ENCODE measurements at regions not wholly inside any gene's neighbourhood (a gene's known extent, or its start where the extent isn't known, plus 50 kb on each side); places are given as distances from the start of the nearest gene placed in this dataset.

DNA sequence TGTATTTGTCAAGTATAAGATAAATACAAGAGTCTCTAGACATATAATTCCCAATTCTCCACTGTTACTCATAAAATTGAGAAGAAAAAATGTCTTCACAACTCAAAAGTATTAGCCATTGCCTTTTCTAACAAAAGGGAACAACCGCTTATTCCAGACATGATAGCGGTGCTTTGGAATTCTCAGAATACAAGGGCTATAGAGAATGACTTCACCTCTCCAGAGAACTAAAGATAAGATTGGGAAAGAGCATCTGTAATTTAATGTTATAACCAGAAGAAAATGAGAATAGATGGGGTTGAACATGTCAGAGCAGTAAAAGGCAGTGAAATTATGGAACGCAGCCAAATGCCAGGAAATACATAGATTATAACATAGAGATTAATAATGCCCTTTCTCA lies 730.8 kb downstream of the C6orf118 start:
- Histone ChIP-seq H3K4me3 (ENCODE audit: control insufficient read depth in 2 of 3, extremely low read depth in 1 of 3, insufficient read depth in 2 of 3, low read depth in 1 of 3, low read length in 3 of 3) (no peak overlapping the region), H3K9me3 (ENCODE audit: control insufficient read depth, low read depth, low read length) (no peaks in the 10 kb centered on the region), H2AFZ (ENCODE audit: control insufficient read depth, low read length) (no peak overlapping the region), H4K20me1 (ENCODE audit: control insufficient read depth, extremely low read depth, insufficient read depth, low read length) (no peaks in the 10 kb centered on the region), H3K27ac (ENCODE audit: control insufficient read depth, insufficient read depth, low read length) (no peak overlapping the region), H3K9ac (ENCODE audit: control insufficient read depth, extremely low read depth, insufficient read depth, low read length) (no peak overlapping the region), H3K36me3 (ENCODE audit: control insufficient read depth in 2 of 2, extremely low read depth in 1 of 2, insufficient read depth in 2 of 2, low read length in 2 of 2) (no peaks in the 10 kb centered on the region), H3K27me3 (ENCODE audit: control insufficient read depth, extremely low read depth, insufficient read depth, low read length) (no peaks in the 10 kb centered on the region), H3K4me2 (ENCODE audit: control insufficient read depth, extremely low read depth, insufficient read depth, low read depth, low read length) (no peak overlapping the region), H3K9me1 (ENCODE audit: control insufficient read depth, extremely low read depth, insufficient read depth, low read length) (no peaks in the 10 kb centered on the region), H3K79me2 (ENCODE audit: control insufficient read depth, insufficient read depth, low read length) (no peaks in the 10 kb centered on the region), H3K4me1 (ENCODE audit: control insufficient read depth, extremely low read depth, insufficient read depth, low read length) (no peaks in the 10 kb centered on the region)
- DNase-seq (ENCODE audit: low read depth, low spot score) = no peak
- dilution Hi-C loops (cut with MboI; ENCODE audit: extremely low pct_ligation_motif_present, low sequenced_read_pairs) = no loop called here
- no peak for FAIRE-seq
- TF ChIP-seq EZH2 (IDR thresholded peaks at IDR 0.05; ENCODE audit: low read length) = no peak
- TF ChIP-seq, protein P1, sequence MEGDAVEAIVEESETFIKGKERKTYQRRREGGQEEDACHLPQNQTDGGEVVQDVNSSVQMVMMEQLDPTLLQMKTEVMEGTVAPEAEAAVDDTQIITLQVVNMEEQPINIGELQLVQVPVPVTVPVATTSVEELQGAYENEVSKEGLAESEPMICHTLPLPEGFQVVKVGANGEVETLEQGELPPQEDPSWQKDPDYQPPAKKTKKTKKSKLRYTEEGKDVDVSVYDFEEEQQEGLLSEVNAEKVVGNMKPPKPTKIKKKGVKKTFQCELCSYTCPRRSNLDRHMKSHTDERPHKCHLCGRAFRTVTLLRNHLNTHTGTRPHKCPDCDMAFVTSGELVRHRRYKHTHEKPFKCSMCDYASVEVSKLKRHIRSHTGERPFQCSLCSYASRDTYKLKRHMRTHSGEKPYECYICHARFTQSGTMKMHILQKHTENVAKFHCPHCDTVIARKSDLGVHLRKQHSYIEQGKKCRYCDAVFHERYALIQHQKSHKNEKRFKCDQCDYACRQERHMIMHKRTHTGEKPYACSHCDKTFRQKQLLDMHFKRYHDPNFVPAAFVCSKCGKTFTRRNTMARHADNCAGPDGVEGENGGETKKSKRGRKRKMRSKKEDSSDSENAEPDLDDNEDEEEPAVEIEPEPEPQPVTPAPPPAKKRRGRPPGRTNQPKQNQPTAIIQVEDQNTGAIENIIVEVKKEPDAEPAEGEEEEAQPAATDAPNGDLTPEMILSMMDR (optimal IDR thresholded peaks at IDR 0.05 in 1 of 3, IDR thresholded peaks at IDR 0.05 in 1 of 3, conservative IDR thresholded peaks at IDR 0.05 in 1 of 3; ENCODE audit: extremely low read depth in 1 of 3, insufficient read depth in 2 of 3, low read length in 3 of 3) = no peak

DNA sequence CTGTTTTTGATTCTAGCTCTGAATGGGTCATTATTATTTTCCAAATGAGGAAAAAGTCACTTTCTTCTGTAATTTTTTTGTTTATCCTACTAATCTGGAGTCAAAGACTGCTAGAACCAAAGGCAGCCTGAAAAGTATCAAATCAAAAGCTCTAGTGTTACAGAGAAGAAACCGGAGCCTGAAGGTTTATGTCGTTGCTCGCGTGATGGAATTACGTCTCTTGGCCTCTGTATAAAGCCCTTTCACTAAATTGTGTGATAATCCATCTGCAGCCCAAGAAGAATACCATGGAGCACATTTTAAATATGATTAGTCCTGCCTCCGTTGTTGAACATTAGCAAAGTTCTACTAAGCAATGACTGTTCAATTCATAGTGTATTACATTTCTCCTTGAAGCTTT lies 738.6 kb downstream of the C6orf118 start:
- H3K9me3 ChIP-seq (ENCODE audit: control insufficient read depth, low read depth, low read length) = no peaks in the 10 kb centered on the region
- H4K20me1 ChIP-seq (ENCODE audit: control insufficient read depth, extremely low read depth, insufficient read depth, low read length) = no peaks in the 10 kb centered on the region
- no peaks in the 10 kb centered on the region for H3K9me1 ChIP-seq (ENCODE audit: control insufficient read depth, extremely low read depth, insufficient read depth, low read length)
- H3K27me3 ChIP-seq (ENCODE audit: control insufficient read depth, extremely low read depth, insufficient read depth, low read length) = no peaks in the 10 kb centered on the region
- no peak overlapping the region for H3K4me3 ChIP-seq (ENCODE audit: control insufficient read depth in 2 of 3, extremely low read depth in 1 of 3, insufficient read depth in 2 of 3, low read depth in 1 of 3, low read length in 3 of 3)
- DNase-seq (ENCODE audit: low read depth, low spot score) (no peak), FAIRE-seq (no peak)
- H3K4me1 ChIP-seq (ENCODE audit: control insufficient read depth, extremely low read depth, insufficient read depth, low read length) = no peaks in the 10 kb centered on the region
- no peak overlapping the region for H3K9ac ChIP-seq (ENCODE audit: control insufficient read depth, extremely low read depth, insufficient read depth, low read length)
- H3K4me2 ChIP-seq (ENCODE audit: control insufficient read depth, extremely low read depth, insufficient read depth, low read depth, low read length) = no peak overlapping the region
- no peaks in the 10 kb centered on the region for H3K79me2 ChIP-seq (ENCODE audit: control insufficient read depth, insufficient read depth, low read length)
- TF ChIP-seq EZH2 (IDR thresholded peaks at IDR 0.05; ENCODE audit: low read length) = no peak
- TF ChIP-seq, protein P1 (optimal IDR thresholded peaks at IDR 0.05 in 1 of 3, IDR thresholded peaks at IDR 0.05 in 1 of 3, conservative IDR thresholded peaks at IDR 0.05 in 1 of 3; ENCODE audit: extremely low read depth in 1 of 3, insufficient read depth in 2 of 3, low read length in 3 of 3) = no peak
- H3K27ac ChIP-seq (ENCODE audit: control insufficient read depth, insufficient read depth, low read length) = no peak overlapping the region
- H3K36me3 ChIP-seq (ENCODE audit: control insufficient read depth in 2 of 2, extremely low read depth in 1 of 2, insufficient read depth in 2 of 2, low read length in 2 of 2) = no peaks in the 10 kb centered on the region
- dilution Hi-C loops (cut with MboI; ENCODE audit: extremely low pct_ligation_motif_present, low sequenced_read_pairs) = no loop called here
- no peak overlapping the region for H2AFZ ChIP-seq (ENCODE audit: control insufficient read depth, low read length)

All from keratinocyte (primary cell).